NCI-H82 treated with DMSO at 0.1 percent for 48 hours (cell line): ENCODE measurements at regions not wholly inside any gene's neighbourhood (a gene's known extent, or its start where the extent isn't known, plus 50 kb on each side); places are given as distances from the start of the nearest gene placed in this dataset.
"Not testable (repeated sequence)": the region's sequence is repeated elsewhere in the genome, so short reads cannot be mapped to it uniquely, and the experiment has no call there.

Experiments
- DNase-seq: peaks from one replicate; lab custom pipeline; 2025; ENCODE audit not compliant: unreplicated experiment; lab: John Stamatoyannopoulos, UW

DNA sequence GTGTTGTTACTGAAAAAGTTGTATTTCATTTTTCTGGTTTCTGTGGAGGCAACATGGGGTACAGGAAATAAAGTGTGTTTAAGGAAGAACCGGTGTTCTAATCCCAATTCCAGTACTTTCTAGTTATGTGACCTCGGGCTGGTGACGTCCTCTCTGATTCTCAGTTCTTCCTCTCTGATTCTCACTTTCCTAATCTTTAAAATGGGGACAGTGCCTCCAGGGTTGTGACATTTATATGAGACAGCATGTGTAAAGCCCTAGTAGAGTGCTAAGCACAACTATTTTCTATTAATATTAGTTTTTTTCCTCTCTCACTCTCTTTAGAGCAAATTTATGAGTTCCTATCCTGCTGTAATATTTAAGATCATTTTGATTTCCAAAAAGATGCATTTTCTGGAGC lies 50.9 kb upstream of the PTPDC1 start:
- DNase-seq, result no peak

DNA sequence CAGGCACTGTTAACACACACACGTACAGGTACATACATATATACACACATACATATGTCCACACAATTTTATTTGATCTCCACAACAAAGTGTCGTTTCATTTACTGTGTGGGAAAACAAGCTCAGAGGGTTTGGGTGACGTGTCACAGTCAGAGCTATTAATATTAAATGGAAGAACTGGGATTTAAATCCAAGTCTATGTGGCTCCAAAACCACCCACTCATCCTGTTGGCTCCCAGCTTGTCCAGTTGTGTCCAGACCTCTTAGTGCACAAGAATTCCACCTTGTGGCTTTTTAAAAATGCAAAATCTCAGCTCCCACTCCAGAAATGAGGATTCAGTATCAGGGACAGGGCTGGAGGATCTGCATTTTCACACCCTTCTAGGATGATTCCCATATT lies 52.3 kb upstream of the PTPDC1 start:
- DNase-seq, result no peak

DNA sequence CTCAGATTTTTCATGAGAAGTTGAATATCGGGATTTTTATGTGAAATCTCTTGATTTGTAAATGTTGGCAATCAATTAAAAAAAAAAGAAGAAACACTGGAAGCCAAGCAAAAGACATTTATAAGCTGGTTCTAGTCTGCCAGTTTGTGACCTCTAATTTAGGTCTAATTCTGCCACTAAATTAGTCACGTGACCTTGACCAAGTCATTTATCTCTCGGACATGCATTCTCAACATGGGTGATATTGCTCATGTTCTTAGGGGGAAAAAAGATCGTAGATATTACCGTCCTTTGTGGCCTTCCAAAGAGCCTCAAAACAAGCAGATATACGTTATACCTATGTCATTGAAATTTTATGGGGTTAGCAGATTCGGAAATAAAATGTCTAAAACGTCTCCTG lies 52.9 kb upstream of the PTPDC1 start:
- DNase-seq, result no peak

DNA sequence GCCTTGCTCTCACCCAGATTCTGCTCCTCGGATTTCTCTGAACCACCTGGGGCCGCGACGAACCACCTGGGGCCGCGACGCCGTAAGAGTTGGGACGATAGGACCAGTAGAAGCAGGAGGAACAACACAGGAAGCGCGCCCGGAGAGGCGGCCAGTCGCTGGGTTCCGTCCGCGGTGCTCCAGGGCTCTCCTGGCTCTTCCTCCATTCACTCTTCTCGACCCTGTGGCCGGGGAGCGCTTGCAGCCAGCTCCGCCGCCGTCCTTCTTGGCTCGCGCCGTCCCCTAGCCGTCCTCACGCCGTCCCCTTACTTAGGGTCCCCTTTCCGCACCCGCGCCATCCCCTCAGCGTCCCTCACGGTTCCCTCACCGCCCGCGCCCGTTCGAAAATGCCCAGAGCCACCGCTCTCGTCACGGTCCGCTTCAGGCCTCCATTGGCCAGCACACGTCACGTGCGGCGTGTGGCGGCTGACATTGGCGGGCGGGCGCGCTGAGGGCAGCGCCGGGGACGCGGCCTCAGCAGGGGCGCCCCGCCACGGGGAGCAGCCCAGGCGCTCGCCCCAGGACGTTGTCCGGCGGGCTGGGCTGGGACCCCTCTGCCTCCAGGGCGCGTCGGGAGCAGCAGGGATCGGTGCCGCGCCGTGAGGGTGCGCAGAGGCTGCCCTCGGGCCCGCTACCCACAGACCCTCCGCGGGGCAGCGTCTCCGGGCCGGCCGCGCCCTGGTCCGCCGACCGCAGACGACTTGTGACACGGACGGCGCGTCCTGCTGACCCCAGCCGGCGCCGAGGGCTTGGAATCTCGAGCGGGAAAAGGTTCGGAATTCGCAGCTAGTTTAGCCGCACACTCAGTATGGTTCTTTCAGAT lies 53.7 kb upstream of the PTPDC1 start:
- DNase-seq, result peak; percentile 45

DNA sequence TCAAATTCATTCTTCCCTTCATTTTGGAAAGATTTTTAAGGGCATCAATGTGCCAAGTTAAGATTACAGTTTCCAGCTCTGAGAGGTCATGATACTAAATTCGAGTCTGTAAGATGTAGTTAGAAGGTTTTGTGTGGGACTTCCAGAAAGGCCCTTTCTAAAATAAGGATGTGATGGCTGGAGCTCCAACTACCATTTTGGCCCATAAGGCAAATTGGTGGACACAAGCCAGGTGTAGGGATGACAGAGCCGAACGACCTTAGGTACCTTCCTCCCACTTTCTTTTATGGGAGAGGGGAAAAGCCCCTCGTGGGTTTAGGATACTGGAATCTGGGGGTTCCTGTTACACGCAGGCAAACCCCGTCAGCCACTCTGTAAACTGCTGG lies 54.3 kb upstream of the PTPDC1 start:
- no peak for DNase-seq

DNA sequence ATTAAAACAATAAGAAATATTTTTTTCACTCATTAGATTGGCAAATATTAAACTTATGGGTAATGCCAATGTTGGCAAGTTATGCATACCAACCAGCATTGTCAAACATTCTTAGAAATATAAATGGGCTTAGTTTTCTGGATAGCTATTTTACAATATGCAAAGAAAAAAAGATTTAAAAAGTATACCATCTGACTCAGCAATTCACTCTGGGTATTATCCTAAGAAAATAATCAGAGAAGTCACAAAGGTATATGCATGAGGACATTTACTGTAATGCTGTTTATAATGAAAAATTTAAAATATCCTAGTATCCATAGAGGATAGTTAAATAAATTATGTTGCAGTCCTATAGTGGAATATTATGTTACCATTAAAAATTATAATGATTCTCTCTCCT lies 57.4 kb upstream of the PTPDC1 start:
- no peak for DNase-seq

DNA sequence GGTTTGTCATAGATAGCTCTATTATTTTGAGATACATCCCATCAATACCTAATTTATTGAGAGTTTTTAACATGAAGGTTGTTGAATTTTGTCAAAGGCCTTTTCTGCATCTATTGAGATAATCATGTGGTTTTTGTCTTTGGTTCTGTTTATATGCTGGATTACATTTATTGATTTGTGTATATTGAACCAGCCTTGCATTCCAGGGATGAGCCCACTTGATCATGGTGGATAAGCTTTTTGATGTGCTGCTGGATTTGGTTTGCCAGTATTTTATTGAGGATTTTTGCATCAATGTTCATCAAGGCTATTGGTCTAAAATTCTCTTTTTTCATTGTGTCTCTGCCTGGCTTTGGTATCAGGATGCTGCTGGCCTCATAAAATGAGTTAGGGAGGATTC lies 61.8 kb upstream of the PTPDC1 start:
- not testable (repeated sequence) for DNase-seq

DNA sequence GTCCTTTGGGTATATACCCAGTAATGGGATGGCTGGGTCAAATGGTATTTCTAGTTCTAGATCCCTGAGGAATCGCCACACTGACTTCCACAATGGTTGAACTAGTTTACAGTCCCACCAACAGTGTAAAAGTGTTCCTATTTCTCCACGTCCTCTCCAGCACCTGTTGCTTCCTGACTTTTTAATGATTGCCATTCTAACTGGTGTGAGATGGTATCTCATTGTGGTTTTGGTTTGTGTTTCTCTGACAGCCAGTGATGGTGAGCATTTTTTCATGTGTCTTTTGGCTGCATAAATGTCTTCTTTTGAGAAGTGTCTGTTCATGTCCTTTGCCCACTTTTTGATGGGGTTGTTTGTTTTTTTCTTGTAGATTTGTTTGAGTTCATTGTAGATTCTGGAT lies 63.4 kb upstream of the PTPDC1 start:
- DNase-seq, result not testable (repeated sequence)

DNA sequence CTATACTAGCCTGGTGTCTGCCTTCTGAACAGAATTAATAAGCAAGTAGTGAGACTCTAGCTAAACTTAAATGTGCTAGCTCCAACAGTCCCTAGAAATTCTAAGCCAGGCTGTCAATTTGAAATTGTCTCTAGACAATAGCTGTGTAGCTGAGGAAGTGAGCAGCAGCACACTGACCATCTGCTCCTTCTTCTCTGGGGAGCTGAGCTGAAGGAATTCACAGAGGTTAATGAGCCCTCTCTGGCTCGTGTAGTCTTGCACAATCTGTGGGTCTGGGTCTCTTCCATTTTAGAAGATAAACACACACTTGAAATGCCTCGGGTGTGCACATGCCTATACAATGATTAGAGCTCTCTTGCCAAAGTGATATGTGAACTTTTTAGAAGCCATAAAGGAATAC lies 63.5 kb upstream of the BARX1 start:
- DNase-seq, result no peak

DNA sequence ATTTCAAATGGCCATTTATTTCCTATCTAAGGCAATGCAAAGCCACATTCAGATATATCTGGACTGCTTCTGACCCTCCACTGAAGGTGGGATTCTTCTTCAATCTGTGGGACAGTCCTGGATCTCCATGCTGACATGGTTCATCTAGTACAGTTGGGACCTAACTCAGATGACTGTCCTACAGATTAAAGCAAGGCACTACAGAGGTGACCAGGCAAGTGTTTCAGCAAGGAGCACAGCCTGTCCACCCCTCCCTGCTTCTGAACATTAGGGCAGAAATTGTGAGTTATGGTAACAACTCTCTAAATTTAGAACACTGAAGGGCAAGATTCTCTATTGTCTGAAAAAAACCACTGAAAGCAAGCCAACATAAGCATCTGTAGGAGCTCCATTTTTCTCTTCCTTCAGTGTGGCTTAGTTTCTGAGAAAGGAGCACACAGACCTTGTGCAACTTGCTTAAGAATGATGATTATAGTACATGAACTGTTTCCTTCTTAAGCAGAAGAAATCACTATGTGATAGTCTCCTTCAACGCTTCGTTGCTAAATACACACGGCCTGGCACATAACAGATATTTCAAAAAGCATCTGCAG lies 62.9 kb upstream of the BARX1 start:
- DNase-seq, result no peak

DNA sequence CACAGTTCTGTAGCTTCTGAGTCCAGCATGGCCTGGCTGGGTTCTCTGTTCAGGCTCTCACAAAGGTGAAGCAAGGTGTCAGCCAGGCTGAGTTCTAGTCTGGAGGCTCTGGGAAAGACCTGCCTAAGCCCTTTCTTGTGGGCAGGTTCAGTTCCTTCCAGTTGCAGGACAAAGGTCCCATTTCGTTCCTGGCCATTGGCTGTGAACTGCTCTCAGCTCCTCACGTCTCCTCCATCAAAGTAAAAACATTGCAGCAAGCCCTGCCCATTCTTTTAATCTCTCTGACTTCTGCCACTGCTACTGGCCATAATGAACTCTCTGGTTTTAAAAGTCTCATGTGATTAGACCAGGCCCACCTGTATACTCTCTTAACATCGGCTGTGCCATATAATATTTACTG lies 61.6 kb upstream of the BARX1 start:
- no peak for DNase-seq

DNA sequence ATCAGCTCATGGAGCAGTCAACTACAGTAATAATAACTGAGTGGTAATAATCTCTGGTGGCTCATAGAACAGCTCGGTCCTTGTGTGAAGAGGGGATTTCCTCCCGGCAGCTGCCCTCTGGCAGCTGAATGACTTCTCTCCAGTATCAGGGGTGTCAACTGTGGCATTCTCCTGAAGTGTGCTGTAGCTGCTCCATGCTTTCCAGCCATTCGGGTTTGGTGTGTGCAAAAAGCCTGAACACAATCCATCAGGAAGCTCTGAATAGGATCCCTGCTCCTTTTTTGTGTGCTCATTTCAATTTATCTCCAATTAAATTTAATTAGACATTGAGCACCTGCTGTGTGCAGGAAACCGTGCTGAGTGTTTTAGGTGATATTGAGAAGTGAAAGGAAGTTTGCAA lies 59.8 kb upstream of the BARX1 start:
- DNase-seq, result peak; percentile 69

DNA sequence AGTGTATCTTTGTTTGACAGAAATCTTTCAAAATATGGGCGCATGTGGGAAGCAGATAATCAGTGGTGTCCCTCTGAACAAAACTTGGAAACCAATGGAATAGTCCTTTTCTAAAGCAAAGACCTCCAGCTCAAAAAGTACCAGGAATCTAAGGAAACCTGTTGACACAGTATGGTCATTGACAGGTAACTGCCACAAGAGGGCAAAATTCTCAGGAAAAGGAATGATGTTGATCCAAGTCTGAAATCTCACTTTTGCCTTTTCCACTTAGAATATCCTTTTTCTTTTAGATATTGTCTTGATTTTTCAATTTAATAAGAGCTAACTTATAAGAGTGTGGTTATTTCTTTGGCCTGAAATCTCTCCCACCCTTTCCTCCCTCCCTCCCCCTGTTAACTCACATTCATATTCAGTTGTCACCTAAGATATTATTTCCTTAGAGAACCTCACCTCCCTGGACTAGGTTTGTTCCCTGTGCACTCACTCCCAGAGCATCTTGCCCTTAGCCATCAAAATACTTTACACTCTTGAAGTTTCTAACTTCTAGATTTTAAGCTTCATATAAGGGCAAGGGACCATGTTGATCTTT lies 59.0 kb upstream of the BARX1 start:
- DNase-seq, result peak; percentile 35

DNA sequence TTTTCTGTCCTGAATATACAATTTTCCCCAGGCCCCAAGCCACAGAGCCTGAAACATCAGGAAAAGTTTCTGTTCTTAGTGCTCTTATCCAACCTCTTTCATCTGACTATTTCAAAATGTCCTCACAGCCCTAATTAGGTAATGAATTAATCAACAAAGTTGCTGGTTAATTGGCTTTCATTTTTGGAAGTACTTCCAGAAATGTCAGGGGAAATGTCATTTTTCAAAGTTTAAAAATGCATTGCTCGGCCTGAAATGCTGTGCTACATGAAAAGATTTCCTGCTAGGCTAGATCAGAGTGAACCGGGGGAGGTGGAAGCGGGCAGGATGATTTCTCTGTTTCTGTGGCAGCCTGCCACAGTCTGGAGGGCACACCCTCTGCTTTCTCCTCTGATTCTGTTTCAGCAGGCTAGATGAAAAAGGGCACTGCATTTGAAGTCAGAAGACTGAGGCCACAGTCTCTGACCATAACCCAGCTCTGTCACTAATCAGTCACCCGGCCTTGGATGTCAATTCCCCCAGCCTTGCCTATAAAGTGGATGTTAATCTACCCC lies 55.9 kb upstream of the BARX1 start:
- no peak for DNase-seq

DNA sequence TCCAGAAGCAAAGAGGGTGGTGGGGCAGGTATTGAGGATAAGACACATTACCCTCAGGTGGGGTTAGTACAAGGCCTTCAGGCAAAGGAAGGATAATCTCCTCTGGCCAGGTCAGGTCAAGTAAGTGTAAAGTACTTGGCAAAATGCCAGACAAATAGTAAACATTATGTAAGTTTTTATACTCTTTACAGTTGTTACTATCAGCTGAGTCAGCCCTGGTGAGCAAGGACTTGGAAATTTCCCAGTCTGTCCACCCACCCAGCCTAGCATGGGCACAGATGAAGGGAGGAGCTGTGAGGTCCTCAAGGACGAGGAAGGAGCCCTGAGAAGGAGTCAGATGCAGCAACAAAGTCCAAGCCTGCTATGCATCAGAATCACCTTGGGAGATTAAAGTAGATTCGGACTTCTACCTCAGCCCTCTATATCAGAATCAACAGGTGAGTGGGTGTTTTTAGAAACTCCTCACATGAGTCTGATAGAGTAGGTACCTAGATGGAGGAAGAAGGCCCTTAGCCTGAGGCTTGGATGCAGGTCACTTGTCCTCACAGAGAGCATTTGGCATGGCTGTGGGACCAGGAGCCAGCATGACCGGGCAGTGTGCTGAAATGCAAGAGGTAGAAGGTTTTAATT lies 50.2 kb upstream of the BARX1 start:
- no peak for DNase-seq
